Activated CD4-positive, alpha-beta T cell treated with anti-CD3 and anti-CD28 coated beads, Interleukin-2, amount 50 U/mL, for 24 hours (primary cell): ENCODE measurements at regions not wholly inside any gene's neighbourhood (a gene's known extent, or its start where the extent isn't known, plus 50 kb on each side); places are given as distances from the start of the nearest gene placed in this dataset.

ENCODE experiments used
- DNase-seq, 2 donors: peaks; one replicate each; pipeline ENCODE4 v3.0.0-alpha.2; 2020; ENCODE audit warnings: low read depth in 1 of 2, low spot score in 1 of 2

DNA sequence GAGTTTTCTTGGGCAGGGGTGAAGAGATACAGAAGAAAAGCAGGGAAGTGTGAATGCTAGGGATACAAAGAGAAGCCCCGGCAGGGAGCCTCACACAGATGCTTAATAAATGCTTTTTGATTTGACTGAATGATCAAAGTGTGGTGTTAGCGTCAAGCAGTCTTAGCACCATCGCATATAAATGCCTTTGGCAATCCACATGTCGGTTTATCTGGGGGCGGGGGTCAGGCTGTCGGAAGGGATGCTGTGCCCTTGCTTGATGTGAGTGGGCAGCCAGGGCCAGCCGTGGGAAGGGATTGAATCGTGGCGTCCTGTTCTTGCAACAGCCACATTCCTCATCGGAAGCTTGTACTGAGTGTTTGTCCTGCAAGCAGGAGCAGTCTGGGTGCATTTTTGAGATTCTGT lies 173.1 kb downstream of the LACC1 start:
- DNase-seq: no peak

GRCh38 chr13:44053208-44053607 lies 173.5 kb downstream of the LACC1 start:
- DNase-seq: no peak

GRCh38 chr13:44054525-44054924 lies 174.8 kb downstream of the LACC1 start:
- DNase-seq: no peak

- peak in 1 of 2 donors; percentile 17 for DNase-seq
These were observed 176.0 kb downstream of the LACC1 start for GRCh38 chr13:44055681-44056080.

DNA sequence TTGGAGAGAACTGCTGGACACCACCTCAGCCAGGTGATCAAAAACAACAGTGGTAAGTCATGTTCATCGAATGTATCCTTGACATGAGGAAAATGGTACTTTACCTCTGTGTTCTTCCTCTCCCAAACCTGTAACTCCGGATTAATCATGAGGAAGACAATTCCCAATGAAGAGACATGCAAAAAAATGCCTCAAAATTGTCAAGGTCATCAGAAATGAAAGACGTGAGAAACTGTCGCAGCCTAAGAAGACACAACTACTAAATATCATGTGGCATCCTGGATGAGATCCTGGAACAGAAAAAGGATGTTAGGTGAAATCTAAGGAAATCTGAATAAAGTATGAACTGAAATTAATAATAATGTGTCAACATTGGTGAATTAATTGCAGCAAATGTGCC lies 178.4 kb downstream of the LACC1 start:
- DNase-seq: no peak

DNA sequence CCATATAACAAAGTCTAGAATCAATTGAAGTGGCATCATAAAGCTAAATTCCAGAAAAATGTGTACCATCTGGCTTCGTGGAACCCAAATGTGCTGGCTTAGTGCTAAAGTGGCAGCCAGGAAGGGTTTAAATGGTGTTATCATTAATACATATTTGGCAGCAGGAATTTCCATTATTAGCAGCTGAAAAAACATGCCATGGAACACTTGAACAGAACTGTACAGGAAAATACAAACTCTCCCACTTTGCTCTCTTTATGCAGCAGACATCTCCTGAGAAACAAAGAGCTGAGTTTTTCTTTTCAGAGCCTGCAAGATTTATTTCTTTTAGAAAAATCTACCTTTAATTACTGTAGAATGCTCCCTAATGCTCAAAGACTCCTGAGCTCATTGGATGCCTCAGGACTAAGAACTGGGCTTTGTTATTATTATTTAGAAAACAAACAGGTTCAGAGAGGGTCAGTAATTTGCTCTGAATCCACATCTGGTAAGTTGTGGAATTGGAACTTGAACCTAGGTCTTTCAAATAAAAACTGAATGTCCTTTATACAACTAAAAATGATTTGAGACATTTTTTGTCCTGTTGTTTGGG lies 179.0 kb downstream of the LACC1 start:
- no peak for DNase-seq

DNA sequence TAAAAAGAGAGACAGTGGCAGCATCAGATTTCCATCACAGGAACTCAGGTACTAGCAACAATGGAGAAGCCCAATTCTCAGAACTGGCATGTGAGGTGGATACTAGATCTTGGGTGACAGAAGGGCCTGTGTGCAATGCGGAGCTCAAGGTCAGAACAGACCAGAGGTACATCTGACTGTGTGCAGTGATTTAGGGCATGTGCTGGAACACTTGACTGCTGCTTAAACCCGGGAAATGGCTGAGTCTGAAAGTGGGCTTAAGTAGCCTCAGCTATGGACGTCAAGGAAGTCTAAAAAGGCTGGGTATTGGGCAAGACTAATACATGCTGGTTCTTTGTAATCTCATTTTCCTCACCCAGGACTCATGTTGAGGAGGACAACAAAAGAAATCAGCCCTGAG lies 182.2 kb downstream of the LACC1 start:
- no peak for DNase-seq

DNA sequence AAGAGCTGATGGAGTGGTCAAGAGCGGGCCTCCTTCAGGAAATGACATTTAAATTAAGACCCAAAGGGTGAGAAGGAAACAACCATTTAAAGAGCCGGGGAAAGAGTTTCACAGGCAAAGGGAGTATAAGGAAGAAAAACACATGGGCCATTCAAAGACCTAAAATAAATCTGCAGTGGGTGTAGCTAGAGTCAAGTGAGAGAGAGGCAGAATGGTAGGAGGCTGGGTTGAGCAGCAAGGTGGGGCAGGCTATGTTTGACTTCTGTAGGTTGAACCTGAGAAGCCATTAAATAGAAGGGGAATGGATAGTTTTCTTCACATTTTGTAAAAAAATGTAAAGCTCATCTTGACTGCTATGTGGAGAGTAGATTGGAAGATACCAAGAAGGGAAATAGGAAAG lies 183.8 kb downstream of the LACC1 start:
- DNase-seq: no peak

- no peak for DNase-seq
These were observed 184.2 kb downstream of the LACC1 start for GRCh38 chr13:44063881-44064280.

- DNase-seq: no peak
These were observed 184.7 kb downstream of the LACC1 start for GRCh38 chr13:44064357-44064756.

- DNase-seq: no peak
These were observed 188.5 kb downstream of the LACC1 start for GRCh38 chr13:44068169-44068568.

DNA sequence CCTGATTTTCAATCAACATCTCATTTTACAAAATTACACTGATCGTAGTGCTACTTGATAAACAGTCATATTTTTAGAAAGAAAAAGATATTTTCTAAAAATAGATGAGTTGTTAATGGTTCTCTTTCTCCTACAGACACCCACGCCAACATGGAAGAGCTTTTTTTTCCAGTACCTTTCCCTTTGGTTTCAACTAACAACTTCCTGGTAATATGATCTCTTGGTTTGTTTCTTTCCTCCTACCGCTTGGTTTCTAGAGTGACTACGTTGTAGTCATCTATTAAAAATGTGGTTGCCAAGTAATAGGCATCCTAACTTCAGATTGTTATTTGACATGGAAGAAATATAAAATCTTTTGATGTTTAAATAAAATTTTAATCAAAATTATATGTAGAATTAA lies 189.0 kb downstream of the LACC1 start:
- DNase-seq: no peak

DNA sequence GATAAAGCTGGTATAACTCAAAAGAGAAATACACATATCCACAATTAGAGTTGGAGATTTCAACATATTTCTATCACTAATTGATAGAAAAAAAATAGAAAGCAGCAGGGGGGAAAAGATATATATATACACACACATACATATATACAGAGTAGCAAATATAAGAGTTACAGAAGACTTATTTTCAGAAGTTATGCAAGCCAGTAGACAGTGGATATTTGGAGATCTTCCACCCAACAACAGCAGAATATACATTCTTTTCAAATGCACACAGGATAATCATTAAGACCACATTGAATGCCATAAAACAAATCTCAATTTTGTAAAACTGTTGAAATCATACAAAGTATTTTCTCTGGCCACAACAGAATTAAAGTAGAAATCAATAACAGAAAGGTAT lies 192.8 kb downstream of the LACC1 start:
- DNase-seq: no peak

DNA sequence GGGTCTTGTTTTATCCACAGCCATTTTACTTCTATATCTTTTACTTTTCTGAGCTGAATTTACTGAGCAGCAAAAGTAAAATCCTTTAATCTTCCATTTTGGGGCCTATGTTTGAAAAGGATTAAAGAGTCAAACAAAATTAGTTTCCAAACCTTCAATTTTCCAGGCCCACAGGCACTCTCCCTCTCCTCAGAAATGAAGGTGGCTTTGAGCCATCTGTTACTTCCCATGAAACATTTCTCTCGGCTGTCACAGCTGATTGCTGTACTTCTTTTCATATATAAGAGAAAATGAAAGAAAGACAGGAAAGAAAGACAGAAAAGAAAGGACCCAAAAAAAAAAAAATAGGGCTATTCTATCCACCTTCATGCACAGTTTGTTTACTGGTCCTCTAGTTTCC lies 194.9 kb downstream of the LACC1 start:
- no peak for DNase-seq

DNA sequence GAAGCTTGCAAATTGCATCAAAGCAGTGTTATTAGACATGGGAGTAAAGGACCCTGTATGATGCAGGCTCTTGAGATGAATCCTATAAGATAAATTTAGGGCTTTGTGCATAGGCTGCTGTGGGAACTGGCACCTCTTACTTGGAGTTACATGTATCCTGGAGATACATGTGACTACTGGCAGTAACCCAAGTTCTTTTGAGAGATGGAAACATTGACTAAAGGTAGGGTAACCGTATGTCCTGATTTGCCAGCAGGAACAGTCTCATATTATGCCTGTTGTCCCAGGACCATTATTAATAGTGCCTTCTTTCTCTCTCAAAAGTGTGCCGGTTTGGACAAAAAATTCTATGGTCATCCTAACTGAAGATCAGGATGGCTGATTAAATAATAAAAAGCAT lies 195.4 kb downstream of the LACC1 start:
- no peak for DNase-seq

GRCh38 chr13:44078806-44079376 lies 199.2 kb downstream of the LACC1 start:
- DNase-seq: no peak

GRCh38 chr13:44079413-44080205 lies 199.9 kb downstream of the LACC1 start:
- no peak for DNase-seq

GRCh38 chr13:44084146-44084545 lies 204.4 kb downstream of the LACC1 start:
- DNase-seq: no peak

- no peak for DNase-seq
These were observed 206.7 kb downstream of the LACC1 start for GRCh38 chr13:44086389-44086788.

DNA sequence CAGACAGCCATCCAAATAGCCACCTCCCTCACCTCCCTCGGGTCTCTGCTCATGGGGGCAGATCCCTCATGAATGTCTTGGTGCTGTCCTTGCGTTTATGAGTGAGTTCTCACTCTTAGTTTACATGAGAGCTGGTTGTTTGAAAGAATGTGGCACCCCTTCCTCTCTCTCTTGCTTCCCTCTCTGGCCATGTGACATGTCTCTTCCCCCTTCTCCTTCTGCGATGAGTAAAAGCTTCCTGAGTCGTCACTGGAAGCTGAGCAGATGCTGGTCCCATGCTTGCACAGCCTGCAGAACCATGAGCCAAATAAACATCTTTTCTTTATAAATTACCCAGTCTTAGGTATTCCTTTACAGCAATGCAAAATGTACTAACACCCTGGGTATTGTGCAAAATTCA lies 208.7 kb downstream of the LACC1 start:
- no peak for DNase-seq

GRCh38 chr13:44088991-44089413 lies 209.3 kb downstream of the LACC1 start:
- DNase-seq: no peak

- no peak for DNase-seq
These were observed 209.7 kb downstream of the LACC1 start for GRCh38 chr13:44089452-44089851.
